ENCODE measurements at regions not wholly inside any gene's neighbourhood (a gene's known extent, or its start where the extent isn't known, plus 50 kb on each side); places are given as distances from the start of the nearest gene placed in this dataset.

- no peaks in the 10 kb centered on the region for H3K79me2 ChIP-seq (ENCODE audit: insufficient read depth, low read length)
- H3K36me3 ChIP-seq (ENCODE audit: insufficient read depth, low read length): no peaks in the 10 kb centered on the region
- H3K4me1 ChIP-seq (ENCODE audit: insufficient read depth, low read length): no peaks in the 10 kb centered on the region
- no peak overlapping the region for H3K27ac ChIP-seq (ENCODE audit: low read depth, low read length)
- H3K27me3 ChIP-seq (ENCODE audit: insufficient read depth, low read length): no peaks in the 10 kb centered on the region
- H3K4me3 ChIP-seq (ENCODE audit: insufficient read depth, low read length): no peak overlapping the region
- H3K4me2 ChIP-seq (ENCODE audit: insufficient read depth, low read length): no peak overlapping the region
- no peak for TF ChIP-seq CTCF (IDR thresholded peaks at IDR 0.05; ENCODE audit: extremely low read depth, low read depth, low read length)
- H3K9me3 ChIP-seq (ENCODE audit: low read depth, low read length): no peaks in the 10 kb centered on the region
- no peaks in the 10 kb centered on the region for H4K20me1 ChIP-seq (ENCODE audit: insufficient read depth, low read length)
- DNase-seq (ENCODE audit: insufficient read length, low spot score, missing footprints): no peak
- no peak overlapping the region for H2AFZ ChIP-seq (ENCODE audit: low read length)
Observed at GRCh38 chr5:82374637-82375036, 96.5 kb upstream of the RPS23 start.

GRCh38 chr5:82367930-82368329, 89.8 kb upstream of the RPS23 start:
- Histone ChIP-seq H3K4me1 (ENCODE audit: insufficient read depth, low read length) (peaks cover 6% of the 10 kb centered on the region), H3K27me3 (ENCODE audit: insufficient read depth, low read length) (no peaks in the 10 kb centered on the region), H3K36me3 (ENCODE audit: insufficient read depth, low read length) (no peaks in the 10 kb centered on the region), H4K20me1 (ENCODE audit: insufficient read depth, low read length) (no peaks in the 10 kb centered on the region), H3K79me2 (ENCODE audit: insufficient read depth, low read length) (no peaks in the 10 kb centered on the region), H3K4me2 (ENCODE audit: insufficient read depth, low read length) (no peak overlapping the region), H2AFZ (ENCODE audit: low read length) (no peak overlapping the region), H3K4me3 (ENCODE audit: insufficient read depth, low read length) (no peak overlapping the region), H3K9me3 (ENCODE audit: low read depth, low read length) (no peaks in the 10 kb centered on the region), H3K27ac (ENCODE audit: low read depth, low read length) (no peak overlapping the region)
- TF ChIP-seq CTCF (IDR thresholded peaks at IDR 0.05; ENCODE audit: extremely low read depth, low read depth, low read length): no peak
- DNase-seq (ENCODE audit: insufficient read length, low spot score, missing footprints): no peak

GRCh38 chr5:82365744-82366228, 87.6 kb upstream of the RPS23 start:
- Histone ChIP-seq H3K4me1 (ENCODE audit: insufficient read depth, low read length) (peaks cover 6% of the 10 kb centered on the region), H3K4me2 (ENCODE audit: insufficient read depth, low read length) (no peak overlapping the region), H3K9me3 (ENCODE audit: low read depth, low read length) (no peaks in the 10 kb centered on the region), H3K27ac (ENCODE audit: low read depth, low read length) (peak overlapping the region; percentile 61), H3K4me3 (ENCODE audit: insufficient read depth, low read length) (no peak overlapping the region), H3K79me2 (ENCODE audit: insufficient read depth, low read length) (no peaks in the 10 kb centered on the region), H3K36me3 (ENCODE audit: insufficient read depth, low read length) (no peaks in the 10 kb centered on the region), H2AFZ (ENCODE audit: low read length) (no peak overlapping the region), H4K20me1 (ENCODE audit: insufficient read depth, low read length) (no peaks in the 10 kb centered on the region), H3K27me3 (ENCODE audit: insufficient read depth, low read length) (no peaks in the 10 kb centered on the region)
- no peak for TF ChIP-seq CTCF (IDR thresholded peaks at IDR 0.05; ENCODE audit: extremely low read depth, low read depth, low read length)
- DNase-seq (ENCODE audit: insufficient read length, low spot score, missing footprints): peak; percentile 42

DNA sequence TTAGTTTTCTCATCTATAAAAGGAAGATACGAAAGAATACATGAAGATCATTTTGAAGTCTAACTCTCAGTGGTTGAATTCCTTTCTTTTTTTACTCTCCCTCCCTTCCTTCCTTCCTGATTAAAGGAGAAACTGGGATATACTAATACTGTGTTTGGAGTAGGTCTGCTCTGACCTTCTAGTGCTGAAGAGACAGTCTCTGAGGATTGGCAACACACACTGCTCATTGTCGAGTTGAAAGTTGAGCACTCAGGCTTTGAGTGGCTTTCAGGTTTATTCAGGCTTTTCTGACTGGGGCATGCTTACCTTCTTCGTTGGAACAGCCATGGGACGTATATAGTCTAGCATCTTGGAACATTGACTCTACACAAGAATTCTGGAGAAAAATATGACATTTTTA, 86.9 kb upstream of the RPS23 start:
- DNase-seq (ENCODE audit: insufficient read length, low spot score, missing footprints): no peak
- no peak overlapping the region for H3K4me3 ChIP-seq (ENCODE audit: insufficient read depth, low read length)
- H2AFZ ChIP-seq (ENCODE audit: low read length): peak overlapping the region; percentile 71
- H3K27me3 ChIP-seq (ENCODE audit: insufficient read depth, low read length): no peaks in the 10 kb centered on the region
- TF ChIP-seq CTCF (IDR thresholded peaks at IDR 0.05; ENCODE audit: extremely low read depth, low read depth, low read length): no peak
- peaks cover 6% of the 10 kb centered on the region for H3K4me1 ChIP-seq (ENCODE audit: insufficient read depth, low read length)
- H4K20me1 ChIP-seq (ENCODE audit: insufficient read depth, low read length): no peaks in the 10 kb centered on the region
- peak overlapping the region; percentile 46 for H3K27ac ChIP-seq (ENCODE audit: low read depth, low read length)
- H3K4me2 ChIP-seq (ENCODE audit: insufficient read depth, low read length): no peak overlapping the region
- no peaks in the 10 kb centered on the region for H3K9me3 ChIP-seq (ENCODE audit: low read depth, low read length)
- no peaks in the 10 kb centered on the region for H3K79me2 ChIP-seq (ENCODE audit: insufficient read depth, low read length)
- no peaks in the 10 kb centered on the region for H3K36me3 ChIP-seq (ENCODE audit: insufficient read depth, low read length)
